ENCODE measurements at regions not wholly inside any gene's neighbourhood (a gene's known extent, or its start where the extent isn't known, plus 50 kb on each side); places are given as distances from the start of the nearest gene placed in this dataset.

- Histone ChIP-seq H3K79me1 (ENCODE audit: insufficient read depth, low read depth, low read length, poor library complexity, severe bottlenecking) (no peaks in the 10 kb centered on the region), H2AFZ (ENCODE audit: low read length) (no peak overlapping the region), H2BK12ac (ENCODE audit: insufficient read length, low read depth, low read length) (no peak overlapping the region), H3K4me2 (ENCODE audit: insufficient read depth, insufficient read length, low read length) (no peak overlapping the region), H3K27ac (ENCODE audit: insufficient read length, low read depth, low read length) (no peak overlapping the region), H3K14ac (ENCODE audit: insufficient read depth, low read length) (no peak overlapping the region), H3K79me2 (ENCODE audit: insufficient read depth, low read length) (no peaks in the 10 kb centered on the region), H2BK5ac (ENCODE audit: insufficient read length, low read length) (no peak overlapping the region), H3K27me3 (ENCODE audit: insufficient read depth, low read length) (no peaks in the 10 kb centered on the region), H3T11ph (ENCODE audit: low read length) (no peak overlapping the region), H2BK15ac (ENCODE audit: low read depth, low read length) (no peak overlapping the region), H3K4ac (ENCODE audit: low read depth, low read length) (no peak overlapping the region), H3K23me2 (ENCODE audit: insufficient read length, low read depth, low read length, poor library complexity, severe bottlenecking) (no peaks in the 10 kb centered on the region), H3K9me3 (ENCODE audit: control insufficient read depth, low read depth, low read length) (no peaks in the 10 kb centered on the region), H4K20me1 (ENCODE audit: control insufficient read depth, insufficient read depth, insufficient read length) (no peaks in the 10 kb centered on the region), H4K8ac (replicated peaks; ENCODE audit: insufficient read length, low read depth, low read length) (no peak overlapping the region), H3K23ac (ENCODE audit: insufficient read length, low read depth, low read length) (no peak overlapping the region), H3K9ac (ENCODE audit: extremely low read depth, insufficient read length, low read length) (no peak overlapping the region), H2AK5ac (ENCODE audit: insufficient read length, low read length) (no peak overlapping the region), H2BK20ac (ENCODE audit: low read depth, low read length, poor library complexity, severe bottlenecking) (no peak overlapping the region), H3K56ac (ENCODE audit: insufficient read length, low read depth, low read length) (no peak overlapping the region), H3K18ac (ENCODE audit: insufficient read length, low read depth, low read length) (no peak overlapping the region), H3K4me1 (ENCODE audit: insufficient read depth, low read length) (no peaks in the 10 kb centered on the region; the same call in 1 of the 2 replicates), H2BK120ac (ENCODE audit: low read depth, low read length, poor library complexity, severe bottlenecking) (no peak overlapping the region), H4K5ac (ENCODE audit: insufficient read length, low read depth, low read length) (no peak overlapping the region), H4K91ac (ENCODE audit: insufficient read length, low read depth, low read length) (no peak overlapping the region)
- no peak for TF ChIP-seq CTCF (conservative IDR thresholded peaks at IDR 0.05)
- no peak overlapping the region for H3K27ac Mint-ChIP-seq
- no peak overlapping the region for H3K4me3 Mint-ChIP-seq
- H3K9me3 Mint-ChIP-seq = no peaks in the 10 kb centered on the region
- no peaks in the 10 kb centered on the region for H3K36me3 Mint-ChIP-seq (ENCODE audit: insufficient read depth in 1 of 3, low read depth in 3 of 3)
- 100% methylated on average over 1 of the region's 1 CpG for WGBS (ENCODE audit: extremely low coverage, insufficient read length, low lambda C conversion rate)
- peaks cover 15 to 36% of the 10 kb centered on the region in 2 experiments for H3K4me1 Mint-ChIP-seq
- DNase-seq = no peak
- no peaks in the 10 kb centered on the region for H3K27me3 Mint-ChIP-seq (ENCODE audit: low read depth)
These were observed 1318.0 kb upstream of the TENM4 start for GRCh38 chr11:80758787-80759186.

Data from H9 (cell line).